ENCODE measurements at regions not wholly inside any gene's neighbourhood (a gene's known extent, or its start where the extent isn't known, plus 50 kb on each side); places are given as distances from the start of the nearest gene placed in this dataset.
A peak's percentile ranks its signal among the peaks of the same experiment; 100 is the strongest.

DNA sequence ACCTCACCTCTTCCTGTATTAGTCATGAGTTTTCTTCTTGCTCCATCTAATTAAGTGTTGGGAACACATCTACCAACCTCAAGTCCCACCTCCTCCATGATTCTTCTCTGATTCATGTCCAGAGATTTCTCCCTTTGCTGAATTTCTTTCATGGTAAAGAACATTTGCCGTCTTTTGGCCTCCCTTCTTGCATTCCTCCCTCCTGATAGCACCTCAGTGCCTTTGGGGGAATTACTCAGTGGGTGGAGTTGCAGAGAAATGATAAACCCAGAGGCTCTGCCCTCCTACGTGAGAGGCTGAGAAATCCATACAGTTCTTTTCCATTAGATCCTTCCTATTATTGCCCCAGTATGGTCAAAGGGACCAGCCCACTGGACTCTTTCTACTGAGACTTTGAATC lies 651.9 kb downstream of the SLC4A3 start:
- DNase-seq (ENCODE audit: low spot score): peak; percentile 93

DNA sequence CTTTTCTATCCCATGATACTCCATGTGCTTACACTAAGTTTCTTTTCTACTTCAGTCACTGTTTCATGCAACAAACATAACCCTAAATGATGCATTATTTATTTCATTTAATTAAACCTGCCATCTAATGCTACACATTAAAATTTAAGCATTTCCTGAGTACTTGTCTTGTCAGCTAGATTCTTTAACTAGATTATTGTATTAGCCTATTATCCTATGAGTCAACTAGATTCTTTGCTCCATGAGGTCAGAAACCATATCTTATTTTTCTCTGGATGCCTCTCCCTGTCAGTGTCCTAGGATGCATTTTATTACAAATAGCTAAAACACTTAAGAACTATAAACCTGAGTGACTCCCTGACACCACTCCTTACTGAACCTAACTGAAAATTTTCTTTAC lies 652.4 kb downstream of the SLC4A3 start:
- DNase-seq (ENCODE audit: low spot score): peak; percentile 46

GRCh38 chr2:220280736-220281135 lies 653.3 kb downstream of the SLC4A3 start:
- DNase-seq (ENCODE audit: low spot score): no peak

DNA sequence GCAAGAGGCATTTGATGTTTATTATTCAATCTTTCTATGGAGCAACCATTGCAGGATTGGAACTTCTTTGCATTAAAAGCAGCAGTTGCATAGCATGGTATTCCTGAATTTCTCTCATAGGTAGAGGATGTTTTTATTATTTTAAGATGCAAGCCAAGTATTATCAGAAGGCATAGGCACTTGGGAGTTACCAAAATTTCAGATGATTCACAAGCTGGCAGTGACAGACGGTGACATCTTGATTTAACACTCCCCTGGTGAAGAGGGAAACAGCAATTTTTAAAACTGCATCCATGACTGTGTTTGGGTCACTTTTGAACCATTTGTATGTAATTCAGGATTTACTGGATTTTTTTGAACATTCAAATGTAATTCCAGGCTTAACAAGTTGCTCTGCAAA lies 654.3 kb downstream of the SLC4A3 start:
- DNase-seq (ENCODE audit: low spot score): no peak

- DNase-seq (ENCODE audit: low spot score): peak; percentile 9
Measured at GRCh38 chr2:220282236-220282635, 654.8 kb downstream of the SLC4A3 start.

GRCh38 chr2:220293966-220294365 lies 666.5 kb downstream of the SLC4A3 start:
- DNase-seq (ENCODE audit: low spot score): no peak

DNA sequence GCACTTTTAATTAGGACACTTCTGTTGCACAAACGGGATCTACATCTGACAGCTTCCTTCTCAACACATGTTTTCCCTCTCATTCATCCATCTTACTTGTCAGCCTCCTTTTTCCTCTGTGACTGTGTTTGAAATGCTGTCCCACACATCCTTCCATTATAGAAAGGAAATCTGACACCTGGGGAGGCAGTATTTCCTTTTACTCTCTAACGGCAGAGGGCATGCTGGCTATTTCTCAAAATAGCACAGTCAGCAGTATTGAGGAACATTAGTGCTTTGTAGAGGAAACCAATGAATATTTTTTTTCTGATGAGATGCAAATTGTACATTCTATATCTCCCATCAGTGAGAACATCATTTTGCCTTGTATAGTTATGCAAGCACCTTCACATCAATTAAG lies 668.7 kb downstream of the SLC4A3 start:
- no peak for DNase-seq (ENCODE audit: low spot score)

DNA sequence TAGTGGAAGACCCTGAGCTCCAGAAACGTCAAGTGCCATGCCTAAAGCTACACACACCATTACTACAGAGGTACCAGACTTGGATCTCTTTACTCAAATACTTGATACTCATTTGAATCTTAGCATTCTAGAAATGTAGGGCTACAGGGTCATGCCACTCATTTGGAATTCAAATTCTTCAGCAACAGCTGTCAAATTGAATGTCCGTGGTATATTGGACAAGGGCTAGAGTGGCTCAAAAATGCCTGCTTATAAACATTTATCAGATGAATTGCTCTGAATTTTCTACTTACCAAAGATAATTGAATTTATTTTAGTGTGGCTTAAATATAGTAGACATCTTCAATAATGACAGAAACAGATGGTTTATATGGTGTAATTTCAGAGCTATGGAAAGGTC lies 669.7 kb downstream of the SLC4A3 start:
- no peak for DNase-seq (ENCODE audit: low spot score)

GRCh38 chr2:220300806-220301205 lies 673.4 kb downstream of the SLC4A3 start:
- DNase-seq (ENCODE audit: low spot score): no peak

GRCh38 chr2:220302756-220303155 lies 675.3 kb downstream of the SLC4A3 start:
- no peak for DNase-seq (ENCODE audit: low spot score)

DNA sequence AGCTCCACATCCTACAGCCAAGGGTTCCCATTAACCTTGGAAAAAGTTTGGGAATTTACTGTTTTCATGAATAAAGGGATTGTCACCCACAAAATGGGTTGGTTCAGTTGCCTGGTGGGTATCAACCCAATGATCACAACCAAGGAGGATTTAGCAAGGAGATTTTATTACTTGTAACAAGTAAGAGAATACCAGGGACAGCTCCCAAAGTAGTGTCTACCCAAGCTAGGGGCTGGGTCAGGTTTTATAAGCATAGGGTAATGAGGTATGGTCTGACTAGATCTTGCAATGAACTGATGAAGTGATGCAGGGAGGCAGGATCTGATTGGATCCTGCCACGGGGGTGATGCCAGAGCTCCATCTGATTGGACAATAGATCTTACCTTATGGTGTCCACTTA lies 681.8 kb downstream of the SLC4A3 start:
- no peak for DNase-seq (ENCODE audit: low spot score)

DNA sequence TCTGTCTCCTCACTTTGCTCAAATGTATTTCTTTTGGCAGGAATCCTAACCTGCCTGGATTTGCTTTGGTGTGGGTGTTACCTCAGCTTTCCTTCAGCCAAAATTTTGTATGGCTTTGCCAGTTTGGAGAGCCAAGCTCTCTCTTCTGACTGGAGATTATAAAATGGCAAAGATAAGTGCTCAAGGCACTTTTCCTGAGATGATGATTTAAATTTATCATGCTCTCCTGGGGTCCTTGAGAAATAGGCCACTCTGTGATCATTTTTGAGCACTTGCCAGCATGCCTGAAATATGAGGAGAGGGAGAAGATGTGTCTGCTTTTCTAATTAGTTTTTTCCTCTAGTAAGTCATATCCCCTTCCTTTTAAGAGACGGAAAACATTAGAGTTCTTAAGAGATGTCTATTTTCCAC lies 683.0 kb downstream of the SLC4A3 start:
- no peak for DNase-seq (ENCODE audit: low spot score)

DNA sequence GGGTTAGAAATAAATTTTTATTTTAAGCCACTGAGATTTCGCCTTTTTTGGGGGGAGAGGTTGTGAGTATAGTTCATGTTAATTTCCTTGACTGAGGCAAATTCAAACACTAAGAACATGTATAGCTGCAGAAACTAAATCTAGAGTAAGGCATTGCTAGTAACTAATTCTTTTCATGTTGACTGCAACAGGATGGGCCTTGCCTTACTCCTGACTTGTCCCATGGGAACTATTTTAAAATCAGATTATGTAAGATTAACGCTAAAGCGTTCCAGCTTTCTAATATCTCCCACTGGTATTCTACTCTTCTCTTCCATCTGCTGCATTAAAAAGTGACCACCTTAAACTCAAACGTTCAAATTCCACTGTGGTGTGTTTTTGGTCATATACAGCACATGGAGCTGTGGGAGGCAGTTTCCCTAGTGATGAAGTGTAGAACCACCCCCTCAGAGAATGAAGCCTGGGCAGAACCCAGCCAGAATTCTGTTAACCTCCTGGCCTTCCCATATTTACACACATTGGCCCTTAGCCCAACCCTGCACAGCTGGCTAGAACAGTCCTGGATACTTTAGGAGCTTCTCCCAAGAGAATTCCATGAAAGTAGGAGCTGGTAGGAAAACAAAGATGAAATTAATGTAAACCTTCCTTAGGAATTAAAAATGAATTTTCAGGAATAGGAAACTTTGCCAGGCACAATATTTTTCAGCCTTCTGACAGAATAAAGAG lies 687.8 kb downstream of the SLC4A3 start:
- DNase-seq (ENCODE audit: low spot score): no peak

GRCh38 chr2:220318037-220318436 lies 690.6 kb downstream of the SLC4A3 start:
- no peak for DNase-seq (ENCODE audit: low spot score)

DNA sequence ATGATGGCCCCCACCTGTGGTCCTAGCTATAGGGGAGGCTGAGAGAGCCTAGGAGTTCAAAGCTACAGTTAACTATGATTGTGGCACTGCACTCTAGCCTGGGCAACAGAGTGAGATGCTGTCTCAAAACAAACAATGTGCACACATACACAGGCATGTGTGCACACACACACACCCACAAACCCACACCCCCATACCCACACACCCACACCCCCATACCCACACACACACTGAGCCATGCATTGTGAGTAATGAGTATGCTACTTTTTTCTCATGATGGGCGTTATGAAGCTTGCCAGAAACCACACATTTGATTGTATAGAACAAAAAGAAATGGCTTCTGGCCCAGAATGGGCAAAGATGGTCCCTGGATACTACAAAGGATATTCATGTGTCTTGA lies 691.1 kb downstream of the SLC4A3 start:
- DNase-seq (ENCODE audit: low spot score): no peak

- DNase-seq (ENCODE audit: low spot score): no peak
Measured at GRCh38 chr2:220320326-220320725, 692.9 kb downstream of the SLC4A3 start.

GRCh38 chr2:220332886-220333285 lies 705.5 kb downstream of the SLC4A3 start:
- DNase-seq (ENCODE audit: low spot score): no peak

- peak; percentile 76 for DNase-seq (ENCODE audit: low spot score)
Measured at GRCh38 chr2:220334210-220334609, 706.8 kb downstream of the SLC4A3 start.

DNA sequence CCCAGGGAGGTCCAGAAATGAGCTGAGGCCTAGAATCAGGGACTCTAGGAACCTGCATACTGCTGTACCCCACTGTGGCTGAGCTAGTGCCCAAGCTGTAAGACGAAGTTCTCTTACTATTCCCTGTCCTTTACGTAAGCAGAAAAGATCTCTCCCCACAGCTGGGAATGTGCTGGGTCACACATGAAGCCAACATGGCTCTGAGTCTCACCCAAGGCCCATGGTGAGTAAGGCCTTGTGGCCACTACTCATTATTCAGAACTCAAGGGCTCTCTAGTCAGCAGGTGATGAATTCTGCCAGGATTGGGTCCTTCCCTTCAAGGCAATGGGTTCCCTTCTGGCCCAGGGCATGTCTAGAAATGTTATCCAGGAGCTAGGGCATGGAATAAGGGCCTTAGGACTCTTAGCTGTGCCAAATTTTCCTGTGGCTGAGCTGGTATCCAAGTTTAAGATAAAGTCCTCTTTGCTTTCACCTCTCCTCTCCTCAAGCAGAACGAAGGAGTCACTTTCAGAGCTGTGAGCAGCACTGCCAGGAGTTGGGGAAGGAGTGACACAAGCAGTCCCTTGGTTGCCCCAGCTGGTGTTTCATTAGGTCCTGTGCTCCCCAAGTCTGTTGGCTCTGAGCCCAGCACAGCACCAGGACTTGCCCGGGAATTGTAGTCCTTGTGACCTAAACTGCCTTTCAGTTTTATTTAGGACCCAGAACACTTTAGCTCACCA lies 707.6 kb downstream of the SLC4A3 start:
- DNase-seq (ENCODE audit: low spot score): no peak

DNA sequence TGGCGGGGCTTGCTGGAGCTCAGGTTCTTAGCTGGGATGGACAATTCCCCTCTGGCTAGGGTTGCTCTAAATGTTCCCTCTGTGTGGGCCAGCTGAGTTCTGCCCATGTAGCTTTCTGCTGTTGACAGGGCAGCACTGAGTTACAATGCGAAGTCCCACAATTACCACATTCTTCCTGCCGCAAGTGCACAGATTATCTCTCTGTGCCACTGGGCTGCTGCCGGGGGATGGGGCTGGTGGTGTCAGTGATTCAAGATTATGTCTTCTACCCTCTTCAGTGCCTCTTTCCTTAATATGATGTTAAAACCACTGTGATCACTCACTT lies 708.1 kb downstream of the SLC4A3 start:
- no peak for DNase-seq (ENCODE audit: low spot score)

DNA sequence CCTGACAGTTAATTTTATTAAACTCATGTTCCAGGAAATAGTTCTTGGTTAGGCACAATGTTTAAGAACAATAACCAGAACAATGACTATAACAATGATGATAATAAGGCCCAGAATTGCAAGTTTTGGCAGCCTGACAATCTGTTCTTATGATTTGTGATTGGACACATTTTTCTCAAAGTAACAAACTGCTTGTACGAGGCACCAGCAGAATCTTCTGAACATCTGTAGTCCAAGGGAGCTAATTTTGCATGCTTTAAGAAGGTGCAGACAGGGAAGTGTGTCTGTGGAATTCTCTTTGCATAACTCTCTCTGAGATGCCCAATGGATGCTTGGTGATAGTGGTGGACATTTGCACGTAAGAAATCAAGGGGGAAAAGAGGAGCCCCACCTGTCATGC lies 709.3 kb downstream of the SLC4A3 start:
- DNase-seq (ENCODE audit: low spot score): no peak

- DNase-seq (ENCODE audit: low spot score): no peak
Measured at GRCh38 chr2:220337611-220338440, 710.4 kb downstream of the SLC4A3 start.

- DNase-seq (ENCODE audit: low spot score): no peak
Measured at GRCh38 chr2:220341014-220341413, 713.6 kb downstream of the SLC4A3 start.

All from kidney tubule cell (primary cell).